ENCODE measurements at regions not wholly inside any gene's neighbourhood (a gene's known extent, or its start where the extent isn't known, plus 50 kb on each side); places are given as distances from the start of the nearest gene placed in this dataset.

- Histone ChIP-seq H3F3A (ENCODE audit: insufficient read depth, low read length, poor library complexity, severe bottlenecking) (no peaks in the 10 kb centered on the region), H3K4me3 (ENCODE audit: low read length) (no peak overlapping the region), H3K9ac (ENCODE audit: low read length) (no peak overlapping the region), H3K79me2 (replicated peaks; ENCODE audit: insufficient read depth, low read length) (no peaks in the 10 kb centered on the region), H2AFZ (ENCODE audit: low read depth, low read length) (no peak overlapping the region), H3K27me3 (ENCODE audit: insufficient read depth, low read depth, low read length) (no peaks in the 10 kb centered on the region), H4K20me1 (ENCODE audit: insufficient read depth) (no peaks in the 10 kb centered on the region), H3K27ac (ENCODE audit: low read length) (no peak overlapping the region), H3K9me3 (ENCODE audit: low read length) (no peaks in the 10 kb centered on the region), H3K9me2 (ENCODE audit: insufficient read depth, low read length) (no peaks in the 10 kb centered on the region), H3K4me2 (ENCODE audit: low read length) (no peak overlapping the region), H3K36me3 (ENCODE audit: insufficient read depth, low read length) (no peaks in the 10 kb centered on the region)
- TF ChIP-seq RAD21 (conservative IDR thresholded peaks at IDR 0.05) (no peak), EZH2 (IDR thresholded peaks at IDR 0.05; ENCODE audit: borderline replicate concordance, insufficient read depth, low read length, poor library complexity, severe bottlenecking) (no peak), REST (IDR thresholded peaks at IDR 0.05; ENCODE audit: borderline replicate concordance) (no peak), CTCF (IDR thresholded peaks at IDR 0.05; ENCODE audit: poor library complexity, severe bottlenecking) (no peak), POLR2AphosphoS5 (IDR thresholded peaks at IDR 0.05) (no peak), TAF1 (IDR thresholded peaks at IDR 0.05; ENCODE audit: low read depth) (no peak), EP300 (conservative IDR thresholded peaks at IDR 0.05; ENCODE audit: poor library complexity, severe bottlenecking) (no peak), SMC3 (conservative IDR thresholded peaks at IDR 0.05; ENCODE audit: poor library complexity) (no peak), MXI1 (conservative IDR thresholded peaks at IDR 0.05; ENCODE audit: poor library complexity, severe bottlenecking) (no peak)
Measured at GRCh38 chr11:127275774-127276173, 275.2 kb upstream of the KIRREL3 start.

- H3K4me3 ChIP-seq (ENCODE audit: low read length), result no peak overlapping the region
- H2AFZ ChIP-seq (ENCODE audit: low read depth, low read length), result no peak overlapping the region
- no peaks in the 10 kb centered on the region for H4K20me1 ChIP-seq (ENCODE audit: insufficient read depth)
- no peaks in the 10 kb centered on the region for H3K79me2 ChIP-seq (replicated peaks; ENCODE audit: insufficient read depth, low read length)
- no peak overlapping the region for H3K9ac ChIP-seq (ENCODE audit: low read length)
- H3F3A ChIP-seq (ENCODE audit: insufficient read depth, low read length, poor library complexity, severe bottlenecking), result no peaks in the 10 kb centered on the region
- no peaks in the 10 kb centered on the region for H3K9me3 ChIP-seq (ENCODE audit: low read length)
- H3K36me3 ChIP-seq (ENCODE audit: insufficient read depth, low read length), result no peaks in the 10 kb centered on the region
- TF ChIP-seq RAD21 (conservative IDR thresholded peaks at IDR 0.05), result no peak
- no peak for TF ChIP-seq EP300 (conservative IDR thresholded peaks at IDR 0.05; ENCODE audit: poor library complexity, severe bottlenecking)
- H3K4me2 ChIP-seq (ENCODE audit: low read length), result no peak overlapping the region
- H3K27me3 ChIP-seq (ENCODE audit: insufficient read depth, low read depth, low read length), result no peaks in the 10 kb centered on the region
- H3K27ac ChIP-seq (ENCODE audit: low read length), result no peak overlapping the region
- H3K9me2 ChIP-seq (ENCODE audit: insufficient read depth, low read length), result no peaks in the 10 kb centered on the region
Measured at GRCh38 chr11:127274328-127274676, 273.7 kb upstream of the KIRREL3 start.
